Adrenal gland (tissue), 9 donors: ENCODE measurements at regions not wholly inside any gene's neighbourhood (a gene's known extent, or its start where the extent isn't known, plus 50 kb on each side); places are given as distances from the start of the nearest gene placed in this dataset.

Source experiments
- DNase-seq, 7 donors: peaks; one replicate each; pipeline ENCODE4 v3.0.0-alpha.2; 2019 to 2020
- H3K27ac ChIP-seq, 5 donors: fragments of 200-600 bp; sonication (generic) in 4 of 5; 1 replicate in 3 of 5; 2 replicates in 2 of 5; pipeline versions ENCODE4 v1.5.1 to v1.8.0; 2016 to 2020; ENCODE audit warnings: mild to moderate bottlenecking in 1 of 5
- H3K27me3 ChIP-seq: fragments of 200-600 bp; 2 replicates; pipeline ENCODE4 v1.8.0; 2021
- H3K36me3 ChIP-seq, 2 donors: fragments of 200-600 bp; replicated peaks in 1 of 2; 1 replicate in 1 of 2; 2 replicates in 1 of 2; pipeline versions ENCODE4 v1.5.1 to v1.8.0; 2018 to 2022
- H3K4me1 ChIP-seq, 2 donors: fragments of 200-600 bp; replicated peaks in 1 of 2; 1 replicate in 1 of 2; 2 replicates in 1 of 2; pipeline versions ENCODE4 v1.5.1 to v1.8.0; 2018 to 2021
- H3K4me3 ChIP-seq, 4 donors: fragments of 200-600 bp; sonication (generic) in 3 of 4; one replicate each; pipeline ENCODE4 v1.5.1; 2016 to 2018
- H3K9me3 ChIP-seq, 3 donors: fragments of 200-600 bp; sonication (generic) in 1 of 3; replicated peaks in 1 of 3; 1 replicate in 2 of 3; 2 replicates in 1 of 3; pipeline versions ENCODE4 v1.5.1 to v1.8.0; 2016 to 2021
- CTCF ChIP-seq, 6 experiments: fragments of 450-650 bp in 4 of 6; fragments of 200-600 bp in 2 of 6; sonication (generic) in 1 of 6; IDR thresholded peaks; 1 replicate in 5 of 6; 2 replicates in 1 of 6; pipeline versions ENCODE4 v1.5.1 to v1.8.0; 2016 to 2021; ENCODE audit warnings: antibody characterized with exemption in 6 of 6, mild to moderate bottlenecking in 2 of 6, moderate library complexity in 1 of 6
- POLR2A ChIP-seq, 2 donors: fragments of 450-650 bp; IDR thresholded peaks; one replicate each; pipeline ENCODE4 v1.6.1; 2017; ENCODE audit warnings: antibody characterized with exemption in 2 of 2, mild to moderate bottlenecking in 2 of 2, moderate library complexity in 1 of 2
- WGBS, 4 donors: extraction: QIAGEN DNeasy Blood & Tissue Kit in 2 of 4; methylation state at CpG; one replicate each; pipeline versions ENCODE4 v1.1.5 to v1.1.7; 2013 to 2017; 5-methylcytosine and 5-hydroxymethylcytosine counted together
- intact Hi-C, 2 donors: fragments of 100-400 bp; cut with DNase I; formaldehyde crosslinking; loops; one replicate each; pipeline versions ENCODE4 v1.14.1 to v1.15.0; 2022 to 2023
- donor health status: healthy with polysubstance abuse.
- donor health status: Bipolar disorder and iron deficiency.
- donor health status: DM: yes; HTN: yes; CAD: no.
- donor health status: DM: no; HTN: no; CAD: no.
- donor health status: DM: no; HTN: no; CAD: no.

- Histone ChIP-seq H3K27ac (no peak overlapping the region), H3K4me3 (no peak overlapping the region), H3K4me1 (no peaks in the 10 kb centered on the region), H3K9me3 (no peaks in the 10 kb centered on the region), H3K36me3 (no peaks in the 10 kb centered on the region), H3K27me3 (no peaks in the 10 kb centered on the region)
- TF ChIP-seq POLR2A (IDR thresholded peaks at IDR 0.05) (no peak), CTCF (IDR thresholded peaks at IDR 0.05) (no peak)
- no peak for DNase-seq
- intact Hi-C loops = no loop called here
- WGBS, 4 donors = 86 to 96% (median 89%) methylated on average over 3 of the region's 3 CpGs
Observed at GRCh38 chr5:40364441-40364840, 315.3 kb upstream of the PTGER4 start.

GRCh38 chr5:40361378-40361777, 318.3 kb upstream of the PTGER4 start:
- Histone ChIP-seq H3K27ac (no peak overlapping the region), H3K36me3 (no peaks in the 10 kb centered on the region), H3K27me3 (no peaks in the 10 kb centered on the region), H3K4me1 (no peaks in the 10 kb centered on the region), H3K4me3 (no peak overlapping the region), H3K9me3 (no peaks in the 10 kb centered on the region)
- intact Hi-C loops = no loop called here
- TF ChIP-seq CTCF (IDR thresholded peaks at IDR 0.05) (no peak), POLR2A (IDR thresholded peaks at IDR 0.05) (no peak)
- DNase-seq = no peak
- WGBS, 4 donors = 75 to 94% (median 90%) methylated on average over 2 of the region's 2 CpGs

- Histone ChIP-seq H3K27me3 (no peaks in the 10 kb centered on the region), H3K4me3 (no peak overlapping the region), H3K36me3 (no peaks in the 10 kb centered on the region), H3K27ac (no peak overlapping the region), H3K4me1 (no peaks in the 10 kb centered on the region), H3K9me3 (no peaks in the 10 kb centered on the region)
- WGBS, 4 donors = 43 to 85% (median 54%) methylated on average over 2 of the region's 2 CpGs
- TF ChIP-seq POLR2A (IDR thresholded peaks at IDR 0.05) = no peak
- no peak for TF ChIP-seq CTCF (IDR thresholded peaks at IDR 0.05)
- DNase-seq = no peak
- intact Hi-C loops = no loop called here
Observed at GRCh38 chr5:40360685-40361084, 319.0 kb upstream of the PTGER4 start.

GRCh38 chr5:40359832-40360231, 319.9 kb upstream of the PTGER4 start:
- Histone ChIP-seq H3K4me1 (no peaks in the 10 kb centered on the region), H3K27me3 (no peaks in the 10 kb centered on the region), H3K9me3 (no peaks in the 10 kb centered on the region), H3K27ac (no peak overlapping the region), H3K36me3 (no peaks in the 10 kb centered on the region), H3K4me3 (no peak overlapping the region)
- no peak for DNase-seq
- TF ChIP-seq POLR2A (IDR thresholded peaks at IDR 0.05) (no peak), CTCF (IDR thresholded peaks at IDR 0.05) (no peak)
- intact Hi-C loops = no loop called here
- WGBS, 4 donors = 77 to 88% (median 84%) methylated on average over 2 of the region's 2 CpGs
